Subcutaneous abdominal adipose tissue (tissue), 5 donors: ENCODE measurements at regions not wholly inside any gene's neighbourhood (a gene's known extent, or its start where the extent isn't known, plus 50 kb on each side); places are given as distances from the start of the nearest gene placed in this dataset.
"Not testable (repeated sequence)": the region's sequence is repeated elsewhere in the genome, so short reads cannot be mapped to it uniquely, and the experiment has no call there.

Experiments used
- H3K27ac ChIP-seq: one replicate; pipeline ENCODE4 v1.7.0; 2013; ENCODE audit warnings: low read depth, mild to moderate bottlenecking, inconsistent platforms, low read length, moderate library complexity
- H3K27me3 ChIP-seq, 5 donors: one replicate each; pipeline ENCODE4 v1.7.0; 2013; ENCODE audit warnings: low read length in 5 of 5, inconsistent platforms in 1 of 5; ENCODE audit not compliant: control insufficient read depth in 5 of 5, insufficient read depth in 4 of 5
- H3K36me3 ChIP-seq, 5 donors: one replicate each; pipeline ENCODE4 v1.7.0; 2013; ENCODE audit warnings: low read length in 5 of 5; ENCODE audit not compliant: control insufficient read depth in 5 of 5, insufficient read depth in 5 of 5
- H3K4me1 ChIP-seq, 5 donors: one replicate each; pipeline ENCODE4 v1.7.0; 2013; ENCODE audit warnings: low read length in 5 of 5, mild to moderate bottlenecking in 3 of 5, moderate library complexity in 1 of 5; ENCODE audit not compliant: control insufficient read depth in 5 of 5, insufficient read depth in 5 of 5
- H3K4me3 ChIP-seq, 5 donors: one replicate each; pipeline ENCODE4 v1.7.0; 2013; ENCODE audit warnings: low read length in 5 of 5, low read depth in 1 of 5
- H3K9ac ChIP-seq, 5 donors: one replicate each; pipeline ENCODE4 v1.7.0; 2013; ENCODE audit warnings: low read length in 5 of 5, mild to moderate bottlenecking in 4 of 5, moderate library complexity in 3 of 5
- H3K9me3 ChIP-seq, 5 donors: one replicate each; pipeline ENCODE4 v1.7.0; 2013; ENCODE audit warnings: low read length in 5 of 5; ENCODE audit not compliant: control insufficient read depth in 5 of 5
- donor health status: healthy.
- donor health status: healthy.
- donor health status: healthy.
- donor health status: healthy.
- donor health status: healthy.

GRCh38 chr18:71398531-71398930 lies 1109.7 kb downstream of the SOCS6 start:
- no peak overlapping the region for H3K27ac ChIP-seq
- no peaks in the 10 kb centered on the region for H3K27me3 ChIP-seq
- no peaks in the 10 kb centered on the region for H3K9me3 ChIP-seq
- H3K9ac ChIP-seq: no peak overlapping the region
- H3K4me1 ChIP-seq: no peaks in the 10 kb centered on the region
- no peaks in the 10 kb centered on the region for H3K36me3 ChIP-seq
- H3K4me3 ChIP-seq: no peak overlapping the region

GRCh38 chr18:71388148-71388547 lies 1099.3 kb downstream of the SOCS6 start:
- Histone ChIP-seq H3K27me3 (no peaks in the 10 kb centered on the region), H3K36me3 (no peaks in the 10 kb centered on the region), H3K9ac (no peak overlapping the region), H3K27ac (no peak overlapping the region), H3K4me1 (no peaks in the 10 kb centered on the region), H3K9me3 (no peaks in the 10 kb centered on the region), H3K4me3 (no peak overlapping the region)

DNA sequence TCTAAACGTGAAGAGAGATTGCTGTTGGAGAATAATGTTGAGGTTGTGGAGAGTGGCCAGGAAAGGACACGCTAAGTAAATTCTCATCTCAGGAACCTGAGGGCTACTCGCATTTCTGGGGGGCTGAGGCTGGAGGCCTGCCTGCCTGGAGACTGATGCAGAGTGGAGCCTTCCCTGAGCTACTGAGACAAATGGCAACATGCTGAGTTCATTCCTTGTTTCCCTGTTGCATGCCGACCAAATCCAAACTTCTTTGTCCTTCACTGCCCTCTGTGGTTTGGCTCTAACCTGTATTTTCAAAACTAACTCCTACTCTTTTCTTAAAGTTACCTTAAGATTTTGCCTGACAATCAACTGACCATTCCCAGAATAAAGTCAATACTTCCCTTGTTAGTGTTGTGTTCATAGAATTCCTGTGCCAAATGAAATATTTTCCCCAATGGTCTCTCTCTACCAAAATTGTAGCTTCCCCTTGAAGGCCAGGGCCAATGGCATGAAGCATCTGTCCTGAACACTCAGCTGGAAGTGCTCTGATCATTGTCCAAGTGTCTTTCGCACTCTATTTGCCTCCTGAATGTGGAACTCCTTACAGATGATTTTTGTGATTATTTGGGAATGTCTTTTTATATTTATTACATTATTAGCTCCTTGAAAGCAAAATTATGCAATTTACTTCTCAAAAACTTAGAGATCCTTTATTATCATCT lies 1085.6 kb downstream of the SOCS6 start:
- Histone ChIP-seq H3K36me3 (no peaks in the 10 kb centered on the region), H3K4me1 (no peaks in the 10 kb centered on the region), H3K27me3 (no peaks in the 10 kb centered on the region), H3K9me3 (no peaks in the 10 kb centered on the region), H3K9ac (no peak overlapping the region), H3K27ac (no peak overlapping the region), H3K4me3 (no peak overlapping the region)

DNA sequence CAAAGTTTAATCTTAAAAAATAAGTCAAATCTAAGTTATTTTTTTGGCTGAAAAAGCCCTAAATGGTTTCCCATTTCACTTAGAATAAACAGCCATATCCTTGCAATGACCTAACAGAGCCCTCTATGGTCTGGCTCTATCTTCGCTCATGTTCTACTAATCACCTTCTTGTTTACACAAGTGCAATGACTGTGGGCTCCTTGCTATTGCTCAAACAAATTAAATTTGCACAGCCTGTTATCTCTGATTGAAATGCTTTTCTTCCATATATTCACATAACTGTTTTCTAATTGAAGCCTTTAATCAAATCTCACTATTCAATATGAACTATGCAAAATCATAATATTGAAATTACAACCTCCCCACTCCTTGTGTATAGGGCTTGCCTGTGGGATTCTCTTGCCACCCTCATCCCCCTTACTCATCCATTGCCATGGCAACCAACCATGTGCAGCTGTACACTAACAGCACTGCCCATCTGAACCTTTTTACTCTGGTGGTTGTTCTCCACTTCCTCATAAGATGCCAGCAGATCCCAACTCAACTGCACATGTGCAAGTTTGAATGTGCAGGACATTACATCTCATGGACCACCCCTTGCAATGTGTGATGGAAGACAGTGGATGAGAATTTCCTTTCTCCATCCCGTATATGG lies 1083.2 kb downstream of the SOCS6 start:
- no peak overlapping the region for H3K9ac ChIP-seq
- H3K27ac ChIP-seq: no peak overlapping the region
- H3K9me3 ChIP-seq: peaks cover under 1 to 4% (median under 1%) of the 10 kb centered on the region in 5 donors
- no peaks in the 10 kb centered on the region for H3K4me1 ChIP-seq
- no peak overlapping the region for H3K4me3 ChIP-seq
- no peaks in the 10 kb centered on the region for H3K36me3 ChIP-seq
- H3K27me3 ChIP-seq: peaks cover 0 to 2% (median 0%) of the 10 kb centered on the region in 5 donors

GRCh38 chr18:71370671-71371445 lies 1082.0 kb downstream of the SOCS6 start:
- Histone ChIP-seq H3K27me3 (peaks cover 0 to 2% (median 0%) of the 10 kb centered on the region in 5 donors), H3K36me3 (no peaks in the 10 kb centered on the region), H3K9me3 (peaks cover 5 to 11% (median 8%) of the 10 kb centered on the region in 5 donors), H3K9ac (no peak overlapping the region), H3K4me1 (no peaks in the 10 kb centered on the region), H3K4me3 (no peak overlapping the region), H3K27ac (no peak overlapping the region)

DNA sequence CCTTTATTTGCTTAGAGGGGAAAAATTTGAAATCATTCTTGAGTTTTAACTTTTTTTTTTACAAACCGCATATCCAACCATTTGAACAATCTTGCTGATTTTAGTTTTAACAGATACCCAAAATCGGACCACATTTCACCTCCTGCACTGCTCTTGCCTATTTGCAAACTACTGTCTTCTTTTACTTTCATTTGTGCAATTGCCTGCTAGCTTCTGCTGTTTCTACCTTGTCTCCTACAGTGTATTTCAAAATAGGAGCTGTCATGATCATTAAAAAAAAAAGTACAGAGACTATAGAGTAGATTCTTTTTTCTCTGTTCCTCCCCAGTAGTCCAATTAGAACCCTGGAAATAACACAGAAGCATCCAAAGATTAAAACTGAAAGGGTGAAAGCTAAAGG lies 1081.2 kb downstream of the SOCS6 start:
- no peaks in the 10 kb centered on the region for H3K4me1 ChIP-seq
- no peaks in the 10 kb centered on the region for H3K36me3 ChIP-seq
- H3K27ac ChIP-seq: no peak overlapping the region
- H3K4me3 ChIP-seq: no peak overlapping the region
- peaks cover 5 to 14% (median 8%) of the 10 kb centered on the region in 5 donors for H3K9me3 ChIP-seq
- H3K9ac ChIP-seq: no peak overlapping the region
- peaks cover 0 to 2% (median 0%) of the 10 kb centered on the region in 5 donors for H3K27me3 ChIP-seq

DNA sequence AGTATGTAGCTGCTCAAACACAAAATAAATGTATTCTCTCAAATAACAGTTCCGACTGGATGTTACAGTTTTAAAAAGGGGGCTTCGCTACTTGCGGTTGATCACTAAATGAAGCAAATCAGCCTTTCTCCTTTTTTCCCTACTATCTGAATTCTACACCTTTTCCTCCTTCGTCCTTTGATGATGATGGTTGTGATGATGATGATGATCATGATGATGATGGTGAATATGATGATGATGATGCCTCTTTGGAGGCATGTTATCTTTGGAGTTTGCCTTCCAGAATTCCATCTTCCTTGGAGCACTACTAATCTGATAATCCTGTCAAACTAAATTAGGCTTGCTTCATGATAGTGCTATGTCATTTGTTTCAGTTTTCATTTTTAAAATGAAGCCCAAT lies 1073.3 kb downstream of the SOCS6 start:
- Histone ChIP-seq H3K36me3 (no peaks in the 10 kb centered on the region), H3K4me3 (no peak overlapping the region), H3K9ac (no peak overlapping the region), H3K27me3 (peaks cover 0 to 1% (median 0%) of the 10 kb centered on the region in 5 donors), H3K27ac (no peak overlapping the region), H3K9me3 (peaks cover 5 to 11% (median 6%) of the 10 kb centered on the region in 5 donors), H3K4me1 (no peaks in the 10 kb centered on the region)

GRCh38 chr18:71355599-71355998 lies 1066.8 kb downstream of the SOCS6 start:
- not testable (repeated sequence) for H3K4me3 ChIP-seq, H3K36me3 ChIP-seq, H3K27ac ChIP-seq, H3K9me3 ChIP-seq, H3K4me1 ChIP-seq, H3K9ac ChIP-seq, H3K27me3 ChIP-seq

- Histone ChIP-seq H3K27ac (no peak overlapping the region), H3K9ac (no peak overlapping the region), H3K4me1 (no peaks in the 10 kb centered on the region), H3K36me3 (no peaks in the 10 kb centered on the region), H3K27me3 (no peaks in the 10 kb centered on the region), H3K4me3 (no peak overlapping the region), H3K9me3 (no peaks in the 10 kb centered on the region)
Observed at GRCh38 chr18:71352618-71353017, 1063.8 kb downstream of the SOCS6 start.
